Pons (tissue), 1 donor: ENCODE measurements at regions not wholly inside any gene's neighbourhood (a gene's known extent, or its start where the extent isn't known, plus 50 kb on each side); places are given as distances from the start of the nearest gene placed in this dataset.

Experiments used
- DNase-seq: peaks from one replicate; pipeline ENCODE4 v3.0.0-alpha.2; 2016; ENCODE audit warnings: low spot score

DNA sequence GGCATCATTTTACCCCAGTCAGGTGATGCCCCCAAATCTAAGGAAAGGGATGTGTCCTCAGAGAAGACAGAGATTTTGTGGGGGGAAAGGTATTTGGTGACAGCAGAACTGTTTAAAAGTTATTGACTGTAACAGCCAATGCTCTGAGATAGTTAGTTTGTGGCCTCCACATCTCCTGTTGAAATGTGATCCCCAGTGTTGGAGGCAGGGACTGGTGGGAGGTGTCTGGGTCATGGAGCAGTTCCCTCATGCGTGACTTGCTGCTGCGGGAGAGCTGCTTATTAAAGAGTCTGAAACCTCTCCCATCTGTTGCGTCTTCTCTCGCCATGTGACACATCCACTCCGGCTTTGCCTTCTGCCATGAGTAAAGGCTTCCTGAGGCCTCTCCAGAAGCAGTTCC, 282.8 kb upstream of the FOXQ1 start:
- DNase-seq, result no peak

DNA sequence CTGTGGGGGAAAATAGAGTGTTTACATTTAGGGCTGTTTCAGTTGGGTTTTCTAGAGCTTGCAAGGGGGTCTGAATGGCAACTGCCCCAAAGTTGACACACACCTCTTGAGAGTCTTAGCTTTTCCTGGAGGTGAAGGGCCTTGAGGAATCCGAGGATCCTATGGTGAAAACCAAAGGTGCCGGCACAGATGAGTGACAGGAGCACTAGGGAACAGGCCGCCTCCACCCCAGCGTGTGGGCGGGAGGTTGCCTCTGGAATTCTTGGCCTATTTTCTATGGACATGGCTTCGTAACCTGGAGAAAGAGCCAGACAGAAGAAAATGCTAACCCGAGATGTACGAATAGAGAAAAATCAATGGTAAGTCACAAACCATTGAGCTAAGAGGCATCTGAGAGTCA, 283.2 kb upstream of the FOXQ1 start:
- DNase-seq, result no peak

DNA sequence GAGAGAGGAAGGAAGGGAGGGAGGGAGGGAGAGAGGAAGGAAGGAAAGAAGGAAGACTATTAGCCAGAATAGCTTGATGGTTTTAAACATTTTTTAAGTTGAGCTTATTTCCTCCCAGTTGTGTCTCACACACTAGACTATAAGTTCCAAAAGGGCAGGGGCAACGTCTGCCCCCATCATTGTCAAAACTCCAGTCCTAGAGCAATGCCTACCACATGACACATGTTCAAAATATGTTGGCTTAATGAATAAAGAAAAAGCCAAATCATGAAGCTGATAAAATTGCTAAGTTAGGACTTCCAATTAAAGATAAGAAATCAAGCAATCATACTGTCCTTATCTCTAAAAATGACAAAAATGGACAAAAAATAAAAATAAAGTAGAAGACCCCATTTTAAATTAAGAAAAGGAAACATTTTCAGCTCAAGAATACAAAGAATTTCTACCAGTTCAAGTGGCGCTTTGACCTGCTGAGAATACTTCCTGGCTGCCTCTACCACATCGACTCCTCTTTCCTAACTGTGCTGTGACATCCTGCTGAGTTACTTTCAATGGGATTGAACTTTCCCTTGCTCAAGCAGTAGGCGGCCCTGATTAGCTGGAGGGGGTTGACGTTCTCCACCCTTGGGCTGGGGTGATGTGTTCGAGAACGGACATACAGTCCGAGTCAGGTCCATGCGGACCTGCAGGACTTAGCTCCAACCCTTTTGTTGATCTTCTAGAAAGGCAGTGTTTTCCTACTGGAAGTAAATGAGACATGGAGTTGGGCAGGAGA, 283.9 kb upstream of the FOXQ1 start:
- DNase-seq, result no peak

DNA sequence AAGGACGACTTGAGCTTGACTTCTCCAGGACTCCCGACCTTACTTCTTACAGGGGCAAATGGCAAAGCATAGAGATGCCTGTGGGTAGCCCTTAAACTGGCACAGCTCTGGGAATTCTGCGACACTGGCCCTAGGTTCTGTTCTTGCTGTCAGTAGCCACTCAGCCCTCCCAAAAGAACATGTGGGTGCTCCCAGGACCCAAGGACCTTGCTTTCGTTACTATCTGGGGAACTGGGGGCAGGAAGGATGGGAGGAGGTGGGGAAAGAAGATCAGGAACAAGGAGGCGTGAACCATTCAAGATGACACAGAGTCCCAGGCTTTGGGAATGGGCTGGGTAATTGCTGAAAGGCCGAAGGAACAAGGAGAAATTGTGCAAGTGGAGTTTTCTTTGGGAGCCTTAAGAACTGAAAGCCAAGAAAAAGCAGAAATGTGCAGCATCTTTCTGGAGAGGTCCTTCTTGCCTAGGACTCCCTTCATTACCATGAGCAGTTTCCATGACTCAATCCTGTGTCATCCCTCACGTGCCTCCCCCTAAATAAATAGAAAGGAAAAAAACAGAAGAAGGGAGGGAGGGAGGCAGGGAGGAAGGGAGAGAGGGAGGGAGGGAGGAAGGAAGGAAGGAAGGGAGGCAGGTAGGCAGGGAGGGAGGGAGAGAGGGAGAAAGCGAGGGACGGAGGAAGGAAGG, 284.6 kb upstream of the FOXQ1 start:
- DNase-seq, result no peak

DNA sequence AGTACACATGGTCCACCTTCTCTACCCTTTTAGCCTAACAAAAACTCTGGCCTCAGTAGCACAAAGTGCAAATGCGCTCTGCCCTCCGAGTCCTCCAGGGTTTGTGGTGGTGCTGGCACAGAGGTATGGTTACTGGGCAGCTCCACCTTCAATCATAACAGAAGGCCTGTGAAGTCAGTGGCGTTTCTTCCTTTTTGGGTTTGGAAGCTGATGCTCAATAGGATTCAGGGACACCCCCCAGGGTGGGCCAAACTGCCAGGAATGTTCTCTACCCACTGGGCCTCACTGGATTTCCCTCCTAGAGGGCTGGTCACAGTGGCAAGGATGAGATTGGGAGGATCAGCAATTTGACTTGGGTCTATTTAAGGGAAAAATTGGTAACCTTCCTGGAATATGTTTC, 286.1 kb upstream of the FOXQ1 start:
- DNase-seq, result no peak

DNA sequence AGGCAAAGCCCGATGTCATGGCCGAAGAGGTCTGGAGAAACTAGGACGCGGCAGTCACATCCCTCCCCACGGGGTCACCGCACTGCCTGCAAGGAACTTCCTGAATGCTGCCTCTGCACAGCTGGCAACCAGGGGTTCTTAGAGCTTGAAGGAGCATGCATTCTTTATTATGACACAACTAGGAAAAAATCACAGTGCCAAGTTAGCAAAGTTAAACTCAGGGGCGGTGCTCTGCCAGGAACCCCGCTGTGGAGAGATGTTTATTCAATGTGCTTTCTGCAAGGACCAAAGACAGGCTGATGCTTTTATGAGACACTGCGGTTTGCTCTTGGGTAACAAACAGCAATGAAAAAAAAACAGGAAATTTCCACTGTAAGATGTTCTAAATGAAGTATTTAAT, 287.3 kb upstream of the FOXQ1 start:
- peak; percentile 7 for DNase-seq

DNA sequence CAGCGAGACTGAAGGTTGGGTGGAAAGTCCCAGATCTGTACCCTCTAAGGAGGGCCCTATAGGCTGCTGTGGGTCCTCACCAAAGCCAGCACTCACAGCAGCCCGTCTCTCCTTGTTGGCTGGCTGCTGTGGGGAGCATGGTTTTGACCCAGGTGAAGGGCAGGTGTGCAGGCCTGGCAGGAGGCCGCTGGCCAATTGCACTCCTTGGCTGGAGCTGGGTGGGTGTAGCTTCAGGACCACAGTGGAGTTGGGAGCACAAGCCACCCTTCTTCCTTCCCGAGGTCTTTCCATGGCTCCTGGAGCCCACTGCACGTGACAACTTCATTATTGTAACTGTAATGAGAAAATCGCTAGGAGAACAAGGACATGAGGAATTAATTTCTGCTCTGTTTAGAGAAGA, 287.7 kb upstream of the FOXQ1 start:
- no peak for DNase-seq

DNA sequence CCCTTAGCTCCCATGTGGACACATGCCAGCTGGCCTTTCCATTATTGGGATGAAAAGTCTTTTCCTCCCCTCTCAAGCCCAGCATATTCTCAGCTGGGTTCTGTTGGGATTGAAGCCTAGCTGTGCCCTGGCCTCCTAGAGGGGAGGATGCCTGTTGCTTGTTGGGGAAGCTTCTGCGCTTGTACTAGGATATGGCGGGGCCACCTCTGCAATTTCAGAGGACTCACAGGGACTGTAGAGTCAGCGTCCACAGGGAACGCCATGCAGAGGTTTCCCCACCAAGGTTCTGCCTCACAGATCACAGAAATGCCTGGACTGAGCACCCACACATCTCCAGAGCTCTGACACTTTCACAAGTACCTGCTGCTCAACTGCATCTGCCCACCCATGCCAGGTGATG, 288.7 kb upstream of the FOXQ1 start:
- DNase-seq, result no peak

DNA sequence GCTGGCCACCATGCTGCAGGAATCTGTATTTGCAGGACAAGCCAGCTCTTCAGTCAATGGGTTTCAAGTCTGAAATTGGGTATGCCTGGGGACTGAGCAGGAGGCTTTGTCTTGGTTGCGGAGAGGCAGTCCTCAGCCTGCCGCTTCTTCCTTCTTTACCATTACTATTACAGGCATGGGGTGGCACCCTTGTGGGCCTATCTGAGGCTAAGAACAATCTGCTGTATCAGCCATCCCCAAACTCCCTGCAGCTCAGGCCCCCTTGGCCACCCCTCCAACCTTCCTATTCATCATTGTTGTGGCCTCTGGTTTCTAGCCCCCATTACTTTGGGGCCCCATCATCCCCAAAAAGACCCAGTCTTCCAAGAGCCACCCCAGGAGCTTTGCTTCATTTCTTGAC, 289.2 kb upstream of the FOXQ1 start:
- DNase-seq, result no peak

DNA sequence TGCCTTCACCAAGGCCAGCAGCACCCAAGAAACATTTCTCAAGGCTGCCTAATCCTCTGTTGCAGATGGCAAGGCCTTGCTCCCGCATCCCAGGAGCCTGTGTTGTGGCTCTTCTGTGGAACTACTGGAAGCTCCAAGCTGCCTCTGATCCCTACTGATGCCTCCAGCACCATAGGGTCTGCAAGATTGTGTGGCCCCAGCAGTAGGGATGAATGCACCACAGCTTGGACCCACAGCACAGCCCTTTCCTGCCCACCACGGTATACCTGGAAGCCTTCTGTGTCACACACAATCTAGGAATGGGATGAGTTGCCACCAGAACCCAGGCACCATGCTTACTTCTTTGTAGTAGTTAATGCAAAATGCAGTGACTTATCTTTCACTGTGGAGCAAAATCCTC, 291.1 kb upstream of the FOXQ1 start:
- no peak for DNase-seq

DNA sequence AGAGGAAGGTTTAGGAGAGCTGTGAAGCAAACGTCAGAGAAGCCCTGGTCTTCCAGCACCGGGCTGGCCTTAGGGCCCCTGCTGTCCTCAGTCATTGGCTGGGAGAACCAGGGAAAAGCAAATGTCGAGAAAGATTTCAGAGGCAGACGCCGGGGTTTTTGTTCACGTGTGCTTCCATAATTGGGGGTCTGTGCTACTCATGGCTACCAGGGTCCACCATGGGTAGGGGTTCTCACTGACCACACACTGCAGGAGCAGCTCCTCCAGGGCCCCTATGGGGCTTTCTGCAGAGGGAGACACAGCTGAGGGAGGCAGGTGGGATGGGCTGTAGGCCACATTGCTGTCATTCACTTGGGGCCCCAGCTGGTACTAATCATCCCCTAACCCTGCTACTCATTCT, 291.8 kb upstream of the FOXQ1 start:
- no peak for DNase-seq

DNA sequence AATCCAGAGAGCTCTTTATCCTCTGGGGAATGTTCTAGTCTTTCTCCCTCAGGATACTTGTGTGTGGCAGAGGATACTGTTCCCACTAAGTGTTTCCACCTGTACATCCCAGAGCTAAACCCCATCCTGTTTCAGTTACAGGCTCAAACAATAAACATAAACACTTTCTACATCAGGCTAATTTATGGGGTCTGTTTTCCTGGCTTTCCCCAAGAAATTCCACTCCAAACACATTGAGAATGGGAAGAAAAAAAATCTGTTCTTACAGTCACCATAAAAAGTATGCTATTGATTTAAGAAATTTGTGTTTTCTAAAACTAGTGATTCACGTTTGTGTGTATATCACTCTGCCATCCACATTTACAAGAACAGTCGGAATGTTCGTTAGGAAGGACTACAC, 293.9 kb upstream of the FOXQ1 start:
- no peak for DNase-seq

DNA sequence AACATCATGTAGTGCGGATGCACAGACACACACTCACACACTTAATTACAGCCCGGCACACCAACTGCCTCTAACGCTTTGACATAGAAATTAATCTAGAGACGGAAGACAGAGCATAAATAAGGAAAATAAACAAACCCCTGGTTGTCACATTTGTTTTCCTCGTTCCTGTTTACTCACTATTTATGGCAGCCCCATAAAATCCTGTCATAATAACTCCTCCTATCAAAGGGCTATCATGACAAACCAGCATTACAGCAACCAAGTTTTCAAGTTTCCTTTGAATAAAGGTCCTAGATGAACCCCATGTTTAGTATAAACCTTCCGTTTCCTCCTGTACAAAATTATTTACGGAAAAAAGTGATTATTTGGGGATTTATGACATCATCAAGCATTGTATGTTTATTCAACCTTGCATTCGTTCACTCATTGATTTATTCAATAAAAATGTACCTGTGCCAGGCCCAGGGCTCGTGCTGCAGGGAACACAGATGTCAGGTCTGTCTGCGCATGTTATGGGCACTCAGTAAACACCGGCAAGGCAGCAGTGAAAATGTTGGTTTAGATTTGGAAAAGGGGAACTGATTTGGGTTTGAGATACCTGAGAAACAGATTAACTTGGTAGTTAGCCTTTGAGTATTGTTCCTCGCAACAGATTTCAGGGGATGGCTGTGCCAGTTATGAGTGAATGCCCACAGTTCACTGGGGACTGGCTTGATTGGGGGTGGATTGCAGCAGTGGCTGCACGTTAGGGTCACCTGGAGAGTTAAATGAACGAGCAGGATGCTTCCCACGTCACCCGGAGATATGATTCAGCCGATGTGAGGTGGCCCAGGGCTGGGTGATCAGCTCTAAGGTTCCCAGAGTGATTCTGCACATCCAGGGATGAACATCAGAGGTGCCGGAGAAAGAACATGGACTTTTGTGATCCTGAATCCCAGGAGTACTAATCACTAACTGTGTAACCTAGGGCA, 295.3 kb upstream of the FOXQ1 start:
- no peak for DNase-seq

DNA sequence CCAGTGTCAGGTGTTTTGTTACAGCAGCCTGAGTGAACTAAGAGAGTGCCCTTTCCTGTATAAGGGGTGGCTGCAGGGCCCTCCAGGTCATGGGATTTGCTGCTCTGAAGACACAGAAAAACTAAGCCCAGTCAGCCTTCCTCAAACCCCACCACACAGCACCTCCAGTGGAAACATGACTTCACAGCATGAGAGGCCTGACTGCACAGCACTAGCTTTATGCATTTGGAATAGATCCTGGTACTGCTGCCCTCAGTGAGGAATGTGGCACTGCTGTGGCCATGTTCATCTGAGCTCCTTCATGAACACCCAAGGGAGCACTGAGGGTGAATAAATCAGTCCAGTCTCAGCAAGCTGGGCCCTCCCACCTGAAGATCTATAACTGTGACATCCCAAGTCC, 296.1 kb upstream of the FOXQ1 start:
- DNase-seq, result no peak

DNA sequence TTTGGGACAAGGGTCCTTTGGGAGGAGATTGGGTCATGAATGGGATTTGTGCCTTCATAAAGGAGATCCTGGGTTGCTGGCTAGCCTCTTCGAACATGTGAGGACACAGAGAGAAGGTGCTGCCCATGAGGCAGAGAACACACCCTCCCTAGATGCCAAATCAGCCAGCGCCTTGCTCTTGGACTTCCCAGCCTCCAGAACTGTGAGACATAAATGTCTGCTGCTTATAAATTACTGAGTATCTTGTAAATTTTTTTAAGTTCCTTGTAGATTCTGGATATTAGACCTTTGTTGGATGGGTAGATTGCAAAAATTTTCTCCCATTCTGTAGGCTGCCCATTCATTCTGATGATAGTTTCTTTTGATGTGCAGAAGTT, 297.5 kb upstream of the FOXQ1 start:
- no peak for DNase-seq

DNA sequence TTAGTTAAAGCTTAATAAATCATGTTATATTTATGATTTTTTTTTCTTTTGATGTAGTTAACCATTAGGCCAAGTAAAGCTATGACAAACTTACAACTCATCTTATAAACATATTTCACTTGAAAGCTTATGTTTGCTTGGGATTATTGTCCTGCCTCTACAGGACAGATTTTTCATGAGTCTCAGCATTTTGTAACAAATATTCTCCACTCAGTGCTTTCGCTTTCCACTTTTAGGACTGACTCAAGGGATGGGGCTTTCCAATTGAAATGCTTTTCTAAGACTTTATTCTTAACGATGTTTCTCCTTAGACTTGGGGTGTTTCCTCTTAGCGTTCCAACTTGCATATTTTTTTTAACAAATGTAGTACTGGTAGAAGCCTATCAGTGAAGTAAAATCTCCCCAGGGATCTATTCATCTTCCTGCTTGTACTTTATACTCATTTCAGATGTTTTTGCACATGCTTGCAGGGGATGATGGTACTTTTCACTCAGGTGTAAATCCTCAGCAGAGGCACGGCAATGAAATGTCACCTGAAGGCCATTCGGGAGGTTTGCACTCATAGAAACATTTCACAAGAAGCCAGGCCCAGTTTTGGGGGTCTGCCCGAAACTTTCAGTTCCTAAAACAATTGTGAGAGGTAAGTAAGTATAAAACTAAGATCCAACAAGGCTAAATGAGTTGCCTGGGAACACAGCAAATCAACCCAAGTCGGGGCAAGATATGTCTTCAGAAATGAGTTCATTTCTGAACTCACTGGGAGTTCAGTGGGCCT, 298.1 kb upstream of the FOXQ1 start:
- no peak for DNase-seq

DNA sequence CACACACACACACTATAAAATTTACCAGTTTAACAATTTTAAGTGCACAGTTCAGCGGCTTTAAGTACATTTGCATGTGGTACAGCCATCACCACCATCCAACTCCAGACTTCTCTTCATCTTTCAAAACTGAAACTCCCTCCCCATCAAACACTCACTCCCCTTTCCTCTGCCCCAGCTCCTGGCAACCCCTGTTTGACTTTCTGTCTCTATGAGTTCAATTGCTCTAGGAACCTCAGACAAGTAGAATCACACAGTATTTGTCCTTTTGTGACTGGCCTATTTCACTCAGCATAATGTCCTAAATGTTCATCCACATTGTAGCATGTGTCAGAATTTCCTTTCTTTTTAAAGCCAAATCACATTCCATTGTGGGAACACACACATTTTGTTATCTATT, 302.8 kb upstream of the FOXQ1 start:
- DNase-seq, result no peak

DNA sequence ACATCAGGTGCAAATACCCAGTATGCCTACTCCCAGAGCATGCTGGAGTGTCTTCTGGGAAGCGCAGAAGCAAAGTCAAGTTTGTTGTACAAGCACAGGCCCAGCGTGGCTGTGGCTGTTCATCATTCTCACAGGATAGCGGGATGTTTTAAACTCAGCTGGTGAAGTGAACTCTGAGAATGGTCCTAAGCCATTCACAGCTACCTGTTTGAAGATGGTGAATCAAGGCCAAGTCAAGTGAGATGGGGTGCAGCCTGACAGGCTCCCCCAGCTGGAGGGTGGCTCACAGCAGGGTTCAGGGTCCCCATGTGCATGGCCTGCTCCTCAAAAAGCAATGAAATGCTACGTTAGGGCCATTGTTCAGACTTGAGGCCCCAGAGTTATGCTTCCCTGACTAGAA, 304.7 kb upstream of the FOXQ1 start:
- no peak for DNase-seq

DNA sequence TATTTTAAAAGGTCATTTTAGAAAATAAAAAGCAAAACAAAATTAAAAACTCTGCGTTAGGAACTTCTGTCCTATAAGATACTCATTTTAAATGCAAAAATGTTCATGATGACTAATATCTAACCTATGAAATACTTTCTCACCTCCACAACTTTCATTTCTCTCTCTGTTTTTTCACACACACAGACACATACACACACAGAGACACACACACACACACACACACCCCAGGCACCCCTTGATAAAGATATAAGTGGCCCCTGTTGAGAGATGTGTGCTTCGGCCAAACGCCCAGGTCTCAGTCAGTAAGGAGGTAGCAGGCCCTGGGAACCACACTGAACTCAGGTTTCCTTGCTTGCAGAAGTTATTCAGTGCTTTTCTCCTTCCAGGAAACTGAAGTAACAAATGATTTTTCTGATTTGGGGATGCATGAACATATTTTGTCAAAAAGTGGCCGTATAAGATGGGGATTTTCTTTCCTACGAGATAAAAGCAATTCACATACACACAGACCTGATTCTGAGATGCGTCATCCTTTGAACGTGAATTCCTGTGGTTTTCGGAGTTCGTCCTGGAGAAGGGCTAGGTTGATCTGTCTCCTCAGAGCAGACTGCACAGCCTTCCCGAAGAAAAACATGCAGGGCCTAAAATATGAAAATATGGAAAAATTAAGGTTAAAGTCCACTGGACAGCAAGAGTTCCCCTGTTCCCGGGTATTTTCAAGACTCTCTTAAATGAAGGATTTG, 306.8 kb upstream of the FOXQ1 start:
- no peak for DNase-seq

DNA sequence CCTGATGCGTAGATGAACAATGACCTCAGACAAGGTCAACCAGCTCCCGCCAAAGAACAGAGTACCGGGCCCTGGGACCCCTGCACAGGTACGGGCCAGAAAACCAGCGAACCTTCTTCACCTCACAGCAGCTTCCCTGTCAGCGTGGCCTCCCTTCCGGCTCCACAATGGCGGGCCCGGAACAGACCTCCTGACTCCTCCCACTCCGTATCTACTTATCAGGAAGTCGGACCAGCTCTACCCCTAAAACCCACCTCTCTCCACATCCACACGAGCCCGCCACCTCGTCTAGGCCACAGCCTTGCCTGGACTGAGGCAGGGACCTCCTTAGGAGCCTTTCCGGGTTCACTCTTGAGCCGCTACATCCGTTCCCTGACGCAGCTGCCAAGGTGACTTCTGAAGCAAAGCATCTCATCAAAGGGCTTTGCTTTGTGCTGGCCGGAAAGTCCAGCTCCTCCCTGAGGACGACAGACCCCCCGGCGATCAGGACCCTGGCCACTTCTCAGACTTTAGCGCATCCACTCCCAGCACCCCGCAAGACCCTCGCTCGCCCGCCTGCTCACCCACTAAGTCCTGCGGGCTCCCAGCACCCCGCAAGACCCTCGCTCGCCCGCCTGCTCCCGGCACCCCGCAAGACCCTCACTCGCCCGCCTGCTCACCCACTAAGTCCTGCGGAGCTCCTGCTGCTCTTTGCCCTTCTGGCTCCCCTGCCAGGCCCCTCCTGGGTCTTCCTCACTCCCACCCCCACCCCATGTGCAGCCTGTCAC, 308.3 kb upstream of the FOXQ1 start:
- no peak for DNase-seq

DNA sequence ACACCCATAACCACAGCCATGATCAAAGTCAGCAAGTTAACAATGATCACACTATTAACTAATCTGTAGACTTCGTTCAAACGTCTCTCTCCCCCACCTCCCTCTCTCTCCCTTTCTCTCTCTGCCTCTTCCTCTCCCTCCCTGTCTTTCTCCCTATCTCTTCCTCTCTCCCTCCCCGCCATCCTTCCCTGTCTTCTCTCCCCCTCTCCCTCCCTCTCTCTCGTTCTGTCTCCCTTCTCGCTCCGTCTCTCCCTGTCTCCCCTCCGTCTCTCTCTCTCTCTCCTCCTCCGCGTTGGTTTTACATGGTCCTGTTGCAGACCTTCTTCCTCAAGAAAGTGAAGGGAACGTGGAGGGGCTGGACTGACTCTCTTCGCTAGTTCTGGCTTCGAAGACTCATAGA, 308.9 kb upstream of the FOXQ1 start:
- no peak for DNase-seq
